ENCODE measurements at regions not wholly inside any gene's neighbourhood (a gene's known extent, or its start where the extent isn't known, plus 50 kb on each side); places are given as distances from the start of the nearest gene placed in this dataset.

- Histone ChIP-seq H3K27ac (ENCODE audit: low read depth, low read length, poor library complexity, severe bottlenecking) (no peak overlapping the region), H3K4me1 (ENCODE audit: insufficient read depth, low read length, poor library complexity, severe bottlenecking) (no peaks in the 10 kb centered on the region), H3K36me3 (ENCODE audit: insufficient read depth, low read length, poor library complexity, severe bottlenecking) (no peaks in the 10 kb centered on the region), H3K27me3 (replicated peaks; ENCODE audit: insufficient read depth, low read depth, low read length, poor library complexity) (no peaks in the 10 kb centered on the region), H3K4me3 (ENCODE audit: low read depth, low read length, poor library complexity, severe bottlenecking) (no peak overlapping the region), H3K9me3 (ENCODE audit: low read depth, low read length, poor library complexity, severe bottlenecking) (peaks cover 3% of the 10 kb centered on the region)
- no peak for TF ChIP-seq EZH2 (IDR thresholded peaks at IDR 0.05; ENCODE audit: borderline replicate concordance, low read depth, low read length, poor library complexity, severe bottlenecking)
- no peak for TF ChIP-seq CTCF (conservative IDR thresholded peaks at IDR 0.05; ENCODE audit: low read depth, low read length)
- ChIA-PET POLR2A (ENCODE audit: low non-redundant PET) (no interaction called here), CTCF (no interaction called here)
- no peak for DNase-seq (ENCODE audit: low spot score)
- no TSS peak for BruUV-seq (replicated peaks)
- intact Hi-C loops (cut with micrococcal nuclease; ENCODE audit: unreplicated experiment): no loop called here
These were observed 928.9 kb downstream of the ARAP2 start for GRCh38 chr4:35315419-35315818.

DNA sequence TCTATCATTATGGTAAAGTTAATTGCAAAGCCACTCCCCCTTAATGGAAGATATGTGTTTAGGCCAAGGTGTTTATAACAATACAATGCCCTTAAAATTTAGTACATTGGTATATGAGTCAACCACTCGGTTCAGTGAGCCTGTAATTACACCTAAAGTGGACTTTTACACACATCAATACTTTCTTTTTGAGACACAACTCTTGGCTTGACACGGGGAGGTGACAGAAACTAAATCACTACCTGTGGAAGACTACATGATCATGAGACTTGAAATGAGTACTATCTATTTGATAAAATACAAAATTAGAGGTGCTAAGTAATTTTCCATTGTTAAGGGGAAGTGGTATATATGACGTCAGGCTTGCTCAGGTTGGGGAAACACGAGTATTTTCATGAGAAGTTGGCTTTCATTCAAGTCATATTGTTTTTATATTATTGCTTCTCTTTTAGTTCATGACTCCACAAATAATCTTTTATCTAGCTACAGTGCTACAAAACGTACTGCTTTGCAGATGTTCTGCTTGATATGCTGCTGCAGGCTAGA, 918.3 kb downstream of the ARAP2 start:
- H3K4me1 ChIP-seq (ENCODE audit: insufficient read depth, low read length, poor library complexity, severe bottlenecking): no peaks in the 10 kb centered on the region
- POLR2A ChIA-PET (ENCODE audit: low non-redundant PET): no interaction called here
- H3K27ac ChIP-seq (ENCODE audit: low read depth, low read length, poor library complexity, severe bottlenecking): no peak overlapping the region
- H3K9me3 ChIP-seq (ENCODE audit: low read depth, low read length, poor library complexity, severe bottlenecking): no peaks in the 10 kb centered on the region
- intact Hi-C loops (cut with micrococcal nuclease; ENCODE audit: unreplicated experiment): no loop called here
- H3K27me3 ChIP-seq (replicated peaks; ENCODE audit: insufficient read depth, low read depth, low read length, poor library complexity): no peaks in the 10 kb centered on the region
- H3K36me3 ChIP-seq (ENCODE audit: insufficient read depth, low read length, poor library complexity, severe bottlenecking): no peaks in the 10 kb centered on the region
- no peak for TF ChIP-seq EZH2 (IDR thresholded peaks at IDR 0.05; ENCODE audit: borderline replicate concordance, low read depth, low read length, poor library complexity, severe bottlenecking)
- TF ChIP-seq CTCF (conservative IDR thresholded peaks at IDR 0.05; ENCODE audit: low read depth, low read length): no peak
- CTCF ChIA-PET: no interaction called here
- DNase-seq (ENCODE audit: low spot score): no peak
- BruUV-seq (replicated peaks): no TSS peak
- no peak overlapping the region for H3K4me3 ChIP-seq (ENCODE audit: low read depth, low read length, poor library complexity, severe bottlenecking)

DNA sequence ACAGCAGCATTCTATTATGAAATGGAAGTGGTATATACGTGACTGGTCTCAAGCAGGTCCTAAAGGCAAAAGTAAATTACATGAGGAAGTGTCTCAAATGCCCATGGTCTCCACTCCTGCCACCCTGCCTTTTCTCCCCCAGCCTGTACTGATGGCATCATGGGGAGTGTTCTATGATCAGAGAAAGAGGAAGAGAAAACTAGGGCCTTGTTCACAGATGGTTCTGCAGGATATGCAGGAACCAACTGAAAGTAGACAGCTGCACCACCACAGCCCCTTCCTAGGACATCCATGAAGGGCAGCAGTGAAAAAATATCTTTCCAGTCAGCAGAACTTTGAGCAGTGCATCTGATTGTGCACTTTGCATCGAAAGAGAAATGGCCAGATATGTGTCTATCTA, 901.5 kb downstream of the ARAP2 start:
- intact Hi-C loops (cut with micrococcal nuclease; ENCODE audit: unreplicated experiment): no loop called here

More for the DNA sequence above, 901.5 kb downstream of the ARAP2 start:
- no peak for DNase-seq (ENCODE audit: low spot score)
- H3K4me1 ChIP-seq (ENCODE audit: insufficient read depth, low read length, poor library complexity, severe bottlenecking): no peaks in the 10 kb centered on the region
- BruUV-seq (replicated peaks): no TSS peak
- H3K27me3 ChIP-seq (replicated peaks; ENCODE audit: insufficient read depth, low read depth, low read length, poor library complexity): no peaks in the 10 kb centered on the region
- no peak overlapping the region for H3K27ac ChIP-seq (ENCODE audit: low read depth, low read length, poor library complexity, severe bottlenecking)
- ChIA-PET CTCF (no interaction called here), POLR2A (ENCODE audit: low non-redundant PET) (no interaction called here)
- no peak overlapping the region for H3K4me3 ChIP-seq (ENCODE audit: low read depth, low read length, poor library complexity, severe bottlenecking)
- no peaks in the 10 kb centered on the region for H3K36me3 ChIP-seq (ENCODE audit: insufficient read depth, low read length, poor library complexity, severe bottlenecking)
- peaks cover 6% of the 10 kb centered on the region for H3K9me3 ChIP-seq (ENCODE audit: low read depth, low read length, poor library complexity, severe bottlenecking)
- TF ChIP-seq EZH2 (IDR thresholded peaks at IDR 0.05; ENCODE audit: borderline replicate concordance, low read depth, low read length, poor library complexity, severe bottlenecking) (no peak), CTCF (conservative IDR thresholded peaks at IDR 0.05; ENCODE audit: low read depth, low read length) (no peak)
